CMK (cell line): ENCODE measurements at regions not wholly inside any gene's neighbourhood (a gene's known extent, or its start where the extent isn't known, plus 50 kb on each side); places are given as distances from the start of the nearest gene placed in this dataset.

Experiments
- DNase-seq: peaks from one replicate; pipeline ENCODE4 v3.0.0-alpha.2; 2010; ENCODE audit warnings: low read depth

- DNase-seq = no peak
These were observed 222.3 kb downstream of the BARHL2 start for GRCh38 chr1:90494748-90495282.

GRCh38 chr1:90488451-90488850, 228.7 kb downstream of the BARHL2 start:
- DNase-seq = no peak

DNA sequence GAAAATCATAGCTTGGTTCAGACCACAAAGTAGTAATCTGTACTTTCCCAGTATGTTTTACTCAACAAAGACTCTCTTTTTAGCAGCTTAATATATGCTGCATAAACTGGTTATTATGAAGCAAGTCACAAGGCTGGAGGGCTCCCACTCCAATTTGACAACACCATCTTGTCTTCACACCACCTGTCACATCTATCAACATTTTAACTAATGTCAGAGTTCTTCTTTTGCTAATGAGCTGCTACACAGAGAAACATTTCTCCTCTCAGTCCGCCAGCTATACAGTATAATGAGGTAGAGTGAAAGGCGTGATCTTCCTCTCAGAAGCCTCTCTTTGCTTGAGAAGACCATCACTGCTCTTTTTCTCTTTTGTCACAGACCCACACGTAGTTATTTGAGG, 230.1 kb downstream of the BARHL2 start:
- DNase-seq = no peak

DNA sequence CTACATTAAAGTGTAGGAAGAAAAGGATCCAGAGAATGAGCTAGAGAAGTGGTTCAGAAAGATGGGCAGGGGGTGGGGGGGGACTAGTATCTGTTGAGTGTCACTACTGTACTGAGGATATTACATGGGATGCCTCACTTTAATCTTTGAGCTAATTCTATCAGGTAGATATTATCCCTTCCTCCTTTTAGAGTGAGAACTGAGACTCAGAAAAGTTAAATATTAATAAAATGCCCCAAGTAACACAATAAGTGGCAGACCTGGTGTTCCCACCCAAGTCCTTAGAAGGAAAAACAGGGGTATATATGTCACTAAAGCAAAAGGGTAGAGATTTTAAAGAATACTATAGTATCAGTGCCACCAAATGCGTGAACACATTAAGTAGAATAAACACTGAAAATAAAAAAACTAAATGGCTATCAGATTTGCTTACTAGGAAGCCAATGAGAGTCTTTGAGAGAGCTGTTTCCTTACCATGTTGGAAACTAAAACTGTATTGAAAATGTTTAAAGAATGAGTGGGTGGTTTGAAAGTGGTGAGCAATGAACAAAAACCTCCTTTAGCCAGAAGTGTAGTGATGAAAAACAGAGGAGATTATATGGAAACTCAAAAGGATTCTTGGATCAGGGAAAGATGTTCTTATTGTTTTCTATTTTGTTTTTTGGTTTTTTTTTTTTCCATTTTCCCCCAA, 230.8 kb downstream of the BARHL2 start:
- no peak for DNase-seq

GRCh38 chr1:90480271-90480835, 236.7 kb downstream of the BARHL2 start:
- DNase-seq = no peak

GRCh38 chr1:90476994-90477393, 240.1 kb downstream of the BARHL2 start:
- no peak for DNase-seq

- no peak for DNase-seq
These were observed 240.7 kb downstream of the BARHL2 start for GRCh38 chr1:90476411-90476810.

DNA sequence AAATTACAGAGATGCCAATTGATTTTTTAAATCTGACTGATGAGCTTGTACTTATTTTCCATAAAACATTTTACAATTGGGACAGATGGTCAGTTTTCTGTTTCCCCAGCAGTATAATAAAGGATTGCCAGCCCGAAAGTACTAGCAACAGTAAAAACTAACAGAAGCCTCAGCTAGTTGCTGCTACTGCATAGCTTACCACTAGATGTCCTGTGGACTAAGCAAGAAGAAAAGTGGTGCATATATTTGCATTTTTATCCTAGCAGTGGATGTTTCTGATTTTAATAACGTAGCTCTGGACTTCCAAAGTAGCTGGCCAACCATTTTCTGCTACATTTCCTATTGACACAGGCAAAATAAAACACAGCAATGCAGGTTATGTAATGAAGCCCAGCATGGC, 241.5 kb downstream of the BARHL2 start:
- no peak for DNase-seq

- no peak for DNase-seq
These were observed 242.4 kb downstream of the BARHL2 start for GRCh38 chr1:90474731-90475130.

GRCh38 chr1:90474158-90474557, 242.9 kb downstream of the BARHL2 start:
- DNase-seq = no peak

DNA sequence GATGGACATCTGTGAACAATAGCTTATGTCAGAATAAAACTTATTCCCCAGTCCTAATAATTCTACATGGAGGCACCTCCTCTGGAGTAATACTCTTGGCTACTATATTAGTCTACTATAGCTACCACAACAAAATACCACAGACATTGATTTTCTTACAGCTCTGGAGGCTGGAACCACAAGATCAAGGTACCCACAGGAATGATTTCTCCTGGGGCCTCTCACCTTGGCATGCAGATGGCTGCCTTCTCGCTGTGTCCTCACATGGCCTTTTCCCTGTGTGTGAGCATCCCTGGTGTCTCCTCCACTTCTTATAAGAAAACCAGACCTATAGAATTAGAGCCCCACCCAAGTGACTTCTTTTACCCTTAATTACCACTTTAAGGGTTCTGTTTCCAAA, 244.3 kb downstream of the BARHL2 start:
- DNase-seq = no peak

- DNase-seq = no peak
These were observed 257.5 kb downstream of the BARHL2 start for GRCh38 chr1:90459570-90459969.

DNA sequence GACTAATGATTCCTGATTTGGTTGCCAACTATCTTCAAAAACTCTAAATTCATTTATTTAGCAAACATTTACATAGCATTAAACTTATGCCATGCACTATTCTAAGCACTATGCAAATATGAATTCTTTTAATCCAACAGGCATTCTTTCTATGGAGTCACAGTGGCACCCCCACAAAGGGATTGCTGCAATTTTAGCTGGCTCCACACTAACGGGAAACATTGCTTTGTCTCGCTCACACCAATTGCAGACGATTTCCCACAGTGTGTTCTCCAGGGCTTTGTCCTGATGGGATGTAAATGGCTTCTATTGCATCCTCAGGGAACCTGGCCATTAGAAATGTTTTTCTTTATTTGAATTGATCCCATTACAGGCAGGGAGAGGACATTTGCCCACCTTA, 259.1 kb downstream of the BARHL2 start:
- DNase-seq = no peak

DNA sequence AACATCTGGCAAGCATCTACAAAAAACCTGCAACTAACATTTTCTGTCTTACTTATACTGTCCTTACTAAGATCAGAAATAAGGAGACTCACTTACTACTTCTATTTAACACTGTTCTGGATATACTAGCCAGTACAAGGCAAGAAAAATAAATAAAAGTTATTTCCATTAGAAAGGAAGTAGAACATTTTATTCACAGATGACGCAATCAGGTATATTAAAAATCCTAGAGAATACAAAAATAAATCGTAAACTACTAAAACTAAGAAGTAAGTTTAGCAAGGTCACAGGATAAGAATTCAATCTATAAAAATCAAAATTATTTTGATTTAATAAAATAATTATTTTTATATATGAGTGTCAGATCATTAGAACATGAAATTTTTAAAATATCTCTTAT, 264.6 kb downstream of the BARHL2 start:
- DNase-seq = no peak

DNA sequence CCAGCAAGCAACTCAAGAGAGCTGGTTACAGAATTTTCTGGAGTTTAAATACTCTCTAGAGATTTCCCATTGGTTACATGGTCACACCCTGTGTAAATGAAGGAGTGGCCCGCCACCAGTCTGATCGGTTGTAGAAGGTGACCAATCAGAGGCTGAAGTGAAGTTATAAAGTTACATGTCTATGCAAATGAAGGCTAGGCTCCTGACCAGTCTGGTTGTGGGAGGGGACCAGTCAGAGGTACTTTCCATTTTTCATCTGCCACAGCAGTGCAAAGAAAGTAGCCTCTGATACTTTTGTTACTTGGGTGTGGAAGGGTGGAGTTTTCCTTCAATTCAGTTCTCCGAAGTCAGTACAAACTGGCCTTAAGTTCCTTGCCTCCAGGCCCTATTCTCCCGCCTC, 273.7 kb downstream of the BARHL2 start:
- DNase-seq = no peak

- DNase-seq = no peak
These were observed 281.8 kb downstream of the BARHL2 start for GRCh38 chr1:90435351-90435750.

DNA sequence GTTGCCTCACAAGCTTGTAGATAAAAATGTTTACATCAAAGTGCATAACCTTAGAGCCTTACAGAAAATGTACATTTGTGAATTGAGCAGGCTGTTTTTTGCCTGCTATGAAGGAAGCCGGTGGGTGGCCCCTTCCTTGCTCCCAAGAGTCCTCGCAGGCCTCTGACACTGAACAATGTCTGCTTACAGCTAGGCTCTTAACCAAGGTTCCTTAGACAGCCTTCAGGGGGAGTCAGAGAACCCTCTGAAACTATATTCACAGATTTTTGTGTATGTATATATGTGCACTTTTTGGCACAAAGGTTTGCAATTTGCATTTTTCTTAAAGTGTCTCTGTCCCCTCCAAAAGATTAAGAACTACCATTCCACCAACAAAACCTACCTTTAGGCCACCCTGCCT, 282.6 kb downstream of the BARHL2 start:
- no peak for DNase-seq

- no peak for DNase-seq
These were observed 300.0 kb downstream of the BARHL2 start for GRCh38 chr1:90417126-90417525.

GRCh38 chr1:90414201-90414600, 302.9 kb downstream of the BARHL2 start:
- no peak for DNase-seq

GRCh38 chr1:90413519-90413918, 303.6 kb downstream of the BARHL2 start:
- no peak for DNase-seq

GRCh38 chr1:90412563-90412962, 304.5 kb downstream of the BARHL2 start:
- DNase-seq = no peak

DNA sequence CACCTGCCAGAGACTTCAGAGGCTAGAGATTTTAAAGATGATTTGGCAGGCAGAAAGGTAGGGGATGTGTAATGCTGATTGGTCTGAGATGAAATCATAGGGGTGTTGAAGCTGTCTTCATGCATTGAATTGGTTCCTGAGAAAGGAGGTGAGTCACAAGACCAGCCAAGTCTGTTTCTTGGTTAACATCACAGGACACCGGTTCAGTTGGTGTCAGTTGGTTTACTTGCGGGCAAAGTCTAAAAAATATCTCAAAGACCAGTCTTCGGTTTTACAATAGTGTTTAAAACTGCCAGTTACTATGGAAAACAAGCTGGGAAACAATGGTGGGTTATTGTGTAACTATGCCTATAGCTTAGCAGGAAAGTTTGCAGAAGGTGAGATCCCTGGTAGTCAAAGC, 305.9 kb downstream of the BARHL2 start:
- no peak for DNase-seq

DNA sequence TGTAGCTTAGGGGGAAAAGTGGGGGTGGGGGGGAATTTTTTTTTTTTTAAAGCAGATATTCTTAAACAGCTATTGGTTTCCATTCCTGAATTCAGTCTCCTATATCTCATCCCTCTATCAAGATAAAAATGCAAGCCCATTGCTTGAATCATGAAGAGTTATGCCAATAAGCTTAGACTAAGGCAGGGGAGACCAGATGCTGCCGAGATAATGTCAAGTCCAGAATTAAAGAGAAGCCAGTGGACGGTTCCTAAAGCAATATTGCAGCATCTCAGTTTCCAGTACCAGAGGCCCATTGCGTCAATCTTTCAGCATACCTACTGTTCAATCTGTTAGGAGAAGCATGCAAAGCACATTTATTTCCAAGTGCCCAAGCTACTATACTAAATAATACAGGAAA, 309.4 kb downstream of the BARHL2 start:
- DNase-seq = no peak

DNA sequence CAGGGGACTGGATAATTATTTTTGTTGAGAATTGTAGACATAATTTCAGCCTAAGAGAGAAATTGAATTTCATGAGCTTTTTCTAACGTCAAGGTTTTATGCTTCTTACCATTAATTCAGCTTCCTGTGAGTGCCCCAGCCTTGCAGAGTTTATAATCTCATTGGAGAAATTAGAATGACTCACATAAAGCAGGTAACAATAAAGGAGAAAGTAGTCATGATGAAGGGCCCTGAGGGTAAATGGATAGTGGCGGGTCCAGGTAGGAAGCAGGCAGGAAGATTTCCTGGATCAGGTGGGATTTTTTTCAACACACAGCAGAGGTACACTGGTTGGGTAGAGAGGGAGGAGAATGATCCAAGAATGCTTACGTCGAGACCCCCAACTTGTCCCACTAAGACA, 311.4 kb downstream of the BARHL2 start:
- no peak for DNase-seq
